GM18517 (cell line): ENCODE measurements at regions not wholly inside any gene's neighbourhood (a gene's known extent, or its start where the extent isn't known, plus 50 kb on each side); places are given as distances from the start of the nearest gene placed in this dataset.
"Not testable (repeated sequence)": the region's sequence is repeated elsewhere in the genome, so short reads cannot be mapped to it uniquely, and the experiment has no call there.

Source experiments
- ATAC-seq: cut with Tn5 transposase; IDR thresholded peaks from one replicate; pipeline ENCODE4 v1.9.1; 2021; ENCODE audit warnings: mild to moderate bottlenecking, moderate library complexity; ENCODE audit not compliant: unreplicated experiment

GRCh38 chrX:3820167-3820566, 106.7 kb upstream of the PRKX start:
- no peak for ATAC-seq

DNA sequence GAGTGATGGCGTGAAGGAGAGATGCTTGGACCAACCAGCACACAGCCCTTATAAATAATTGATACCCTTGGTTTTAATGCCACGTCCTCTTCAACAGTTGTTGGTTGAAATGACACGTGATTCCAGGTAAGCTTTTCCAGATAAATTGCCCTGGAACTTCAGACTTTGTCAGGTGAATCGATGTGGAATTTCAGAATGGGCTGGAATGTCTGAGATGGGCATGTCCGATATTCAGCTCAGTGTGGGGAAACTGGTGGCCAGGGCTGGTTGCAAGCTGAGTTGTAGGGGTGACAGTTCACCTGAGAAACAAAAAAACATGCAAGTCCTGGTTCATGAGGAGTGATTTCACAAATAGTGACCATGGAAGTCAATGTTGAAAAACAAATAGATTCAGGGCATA, 104.0 kb upstream of the PRKX start:
- not testable (repeated sequence) for ATAC-seq

GRCh38 chrX:3815896-3816664, 102.6 kb upstream of the PRKX start:
- ATAC-seq: no peak

GRCh38 chrX:3811331-3812311, 98.2 kb upstream of the PRKX start:
- ATAC-seq: peak; percentile 30

- ATAC-seq: no peak
Measured at GRCh38 chrX:3807906-3808305, 94.5 kb upstream of the PRKX start.

DNA sequence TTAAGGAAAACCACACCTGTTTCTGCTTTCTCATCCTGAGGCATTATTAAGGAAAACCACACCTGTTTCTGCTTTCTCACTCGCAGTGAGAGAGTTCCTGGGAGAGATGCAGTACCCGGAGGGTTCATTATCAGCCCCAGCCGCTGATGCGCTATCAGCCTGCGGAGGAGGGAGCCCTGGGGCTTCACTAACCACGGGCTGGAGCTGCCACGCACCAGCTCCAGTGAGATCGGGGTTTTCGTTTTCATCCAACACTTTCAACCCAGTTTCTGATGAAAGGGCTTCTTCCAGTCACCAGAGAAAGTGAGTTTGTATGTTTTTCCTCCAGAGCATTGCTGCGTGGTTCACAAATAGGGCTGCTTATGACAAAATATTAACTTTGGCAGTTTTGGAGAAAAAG, 93.2 kb upstream of the PRKX start:
- no peak for ATAC-seq

DNA sequence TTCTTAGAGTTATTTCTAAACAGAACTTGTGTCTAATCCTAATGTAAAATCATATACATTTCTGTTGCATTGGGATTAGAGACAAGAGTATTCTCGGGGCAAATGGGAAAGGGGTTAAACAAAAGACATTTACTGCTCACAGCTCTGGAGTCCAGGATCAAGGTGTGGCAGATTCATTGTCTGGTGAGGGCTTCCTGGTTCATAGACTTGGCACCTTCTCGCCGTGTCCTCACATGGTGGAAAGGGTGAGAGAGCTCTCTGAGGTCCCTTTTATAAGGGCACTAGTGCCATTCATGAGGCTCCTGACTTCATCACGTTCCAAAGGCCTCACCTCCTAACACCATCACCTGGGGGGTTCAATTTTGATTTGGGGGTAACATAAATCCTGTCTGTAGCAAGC, 90.3 kb upstream of the PRKX start:
- no peak for ATAC-seq

- no peak for ATAC-seq
Measured at GRCh38 chrX:3803305-3803704, 89.9 kb upstream of the PRKX start.

DNA sequence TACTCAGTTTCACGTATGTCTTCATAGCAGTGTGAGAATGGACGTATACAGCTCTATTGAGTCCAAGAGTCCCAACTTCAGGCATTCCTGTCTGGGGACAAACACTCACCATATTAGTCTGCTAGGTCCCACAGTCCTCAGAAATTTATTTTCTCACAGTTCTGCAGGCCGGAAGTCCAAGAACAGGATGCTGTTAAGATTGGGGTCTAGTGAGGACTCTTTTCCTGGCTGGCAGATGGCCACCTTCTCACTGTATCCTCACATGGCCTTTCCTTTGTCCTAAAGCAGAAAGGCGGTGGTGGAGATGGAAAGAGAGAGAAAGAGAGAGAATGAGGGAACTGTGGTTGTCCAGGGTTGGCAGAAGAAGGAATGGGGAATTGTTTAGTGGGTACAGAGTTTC, 82.0 kb upstream of the PRKX start:
- ATAC-seq: not testable (repeated sequence)

DNA sequence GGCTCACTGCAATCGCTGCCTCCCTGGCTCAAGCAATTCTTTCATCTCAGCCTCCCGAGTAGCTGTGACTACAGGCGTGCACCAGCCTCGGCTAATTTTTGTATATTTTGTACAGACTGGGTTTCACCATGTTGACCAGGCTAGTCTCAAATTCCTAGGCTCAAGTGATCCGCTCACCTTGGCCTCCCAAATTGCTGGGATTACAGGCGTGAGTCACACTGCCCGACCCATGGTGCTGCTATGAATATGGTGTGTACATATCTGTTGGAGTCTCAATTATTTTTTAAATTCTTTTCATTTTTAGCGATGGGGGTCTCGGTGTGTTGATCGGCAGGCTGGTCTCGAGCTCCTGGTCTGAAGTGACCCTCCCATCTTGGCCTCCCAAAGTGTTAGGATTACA, 78.0 kb upstream of the PRKX start:
- ATAC-seq: no peak

DNA sequence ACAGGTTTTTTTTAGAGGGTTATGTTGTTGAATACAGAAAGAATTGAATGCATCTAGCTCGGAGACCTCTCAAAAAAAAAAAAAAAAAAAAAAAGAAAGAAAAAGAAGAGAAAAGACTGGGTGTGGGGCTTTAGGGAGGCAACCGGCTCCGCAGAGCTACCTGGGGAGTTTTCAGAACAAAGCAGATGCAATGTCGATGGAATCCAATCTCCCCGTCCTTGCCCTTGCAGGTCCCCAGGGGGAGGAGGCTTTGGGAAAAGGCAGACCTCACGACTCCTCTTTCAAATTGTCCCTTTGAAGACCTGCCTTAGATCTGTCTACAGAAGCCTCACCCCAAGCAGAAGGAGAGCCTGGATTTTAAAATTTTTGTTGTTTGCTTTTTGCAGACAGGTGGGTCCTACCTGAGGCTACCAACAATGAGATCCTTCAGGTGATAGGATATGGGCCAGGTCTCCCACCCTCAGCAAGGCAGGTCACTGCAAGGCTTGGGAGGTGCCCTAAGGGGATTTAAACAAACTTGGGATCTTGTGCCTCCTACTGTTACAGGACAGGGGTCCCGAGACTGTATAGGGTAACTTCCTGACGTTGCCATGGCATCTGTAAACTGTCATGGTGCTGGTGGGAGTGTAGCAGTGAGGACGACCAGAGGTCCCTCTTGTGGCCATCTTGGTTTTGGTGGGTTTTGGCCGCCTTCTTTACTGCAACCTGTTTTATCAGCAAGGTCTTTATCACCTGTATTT, 75.2 kb upstream of the PRKX start:
- no peak for ATAC-seq

DNA sequence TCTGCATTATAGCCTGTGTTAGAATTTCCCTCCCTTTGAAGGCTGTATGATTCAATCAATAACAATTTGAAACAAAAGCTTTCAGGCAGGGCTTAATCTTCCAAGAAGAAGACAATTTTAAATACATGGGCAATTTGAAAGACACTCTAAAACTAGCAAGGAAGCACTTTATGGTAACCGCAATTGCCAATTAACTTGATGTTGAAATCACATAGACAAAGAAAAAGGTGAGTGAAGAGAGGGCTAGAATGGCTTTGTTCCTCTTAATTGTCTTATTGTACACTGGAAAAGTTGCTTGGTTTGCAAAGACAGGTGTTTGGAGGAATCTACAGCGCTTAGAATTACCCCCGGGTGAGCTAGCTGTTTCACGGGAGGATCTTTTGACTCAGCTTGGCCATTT, 74.4 kb upstream of the PRKX start:
- no peak for ATAC-seq

- not testable (repeated sequence) for ATAC-seq
Measured at GRCh38 chrX:3785822-3786221, 72.4 kb upstream of the PRKX start.

- ATAC-seq: no peak
Measured at GRCh38 chrX:3780564-3780963, 67.1 kb upstream of the PRKX start.

GRCh38 chrX:3779546-3779945, 66.1 kb upstream of the PRKX start:
- no peak for ATAC-seq

- no peak for ATAC-seq
Measured at GRCh38 chrX:3777416-3777815, 64.0 kb upstream of the PRKX start.

DNA sequence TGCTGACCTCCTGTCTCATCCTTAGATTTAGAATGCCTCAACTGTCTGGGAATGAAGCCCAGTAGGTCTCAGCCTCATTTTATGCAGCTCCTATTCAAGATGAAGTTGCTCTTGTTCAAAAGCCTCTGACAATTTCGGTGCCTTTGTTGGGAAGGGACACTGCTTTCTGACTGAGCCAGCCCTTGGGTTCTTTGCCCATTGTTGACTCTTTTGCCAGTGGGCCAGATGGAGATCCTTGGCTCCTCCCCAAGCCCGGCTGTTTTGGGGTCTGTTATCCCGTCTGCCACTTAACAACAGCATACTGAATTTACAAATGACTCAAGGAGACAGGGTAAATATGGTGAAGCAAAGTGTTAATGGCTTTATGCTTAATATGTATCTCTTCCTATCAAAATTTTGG, 58.3 kb upstream of the PRKX start:
- no peak for ATAC-seq

- no peak for ATAC-seq
Measured at GRCh38 chrX:3768881-3769280, 55.4 kb upstream of the PRKX start.
